Dermis blood vessel endothelial cell (primary cell): ENCODE measurements at regions not wholly inside any gene's neighbourhood (a gene's known extent, or its start where the extent isn't known, plus 50 kb on each side); places are given as distances from the start of the nearest gene placed in this dataset.
A peak's percentile ranks its signal among the peaks of the same experiment; 100 is the strongest.
"Not testable (repeated sequence)": the region's sequence is repeated elsewhere in the genome, so short reads cannot be mapped to it uniquely, and the experiment has no call there.

ENCODE experiments used
- DNase-seq: peaks from one replicate; pipeline ENCODE4 v3.0.0; 2010

- no peak for DNase-seq
Measured at GRCh38 chr7:125218076-125218475, 288.5 kb upstream of the POT1 start.

- DNase-seq: no peak
Measured at GRCh38 chr7:125201002-125201401, 271.4 kb upstream of the POT1 start.

- no peak for DNase-seq
Measured at GRCh38 chr7:125197731-125198393, 268.2 kb upstream of the POT1 start.

GRCh38 chr7:125195156-125195555 is 265.5 kb upstream of the POT1 start:
- DNase-seq: no peak

- DNase-seq: no peak
Measured at GRCh38 chr7:125193263-125193662, 263.6 kb upstream of the POT1 start.

- DNase-seq: no peak
Measured at GRCh38 chr7:125184801-125185200, 255.2 kb upstream of the POT1 start.

GRCh38 chr7:125181569-125182267 is 252.1 kb upstream of the POT1 start:
- not testable (repeated sequence) for DNase-seq

- no peak for DNase-seq
Measured at GRCh38 chr7:125173571-125173970, 243.9 kb upstream of the POT1 start.

GRCh38 chr7:125169088-125169487 is 239.5 kb upstream of the POT1 start:
- DNase-seq: no peak

- DNase-seq: no peak
Measured at GRCh38 chr7:125154930-125155329, 225.3 kb upstream of the POT1 start.

- DNase-seq: no peak
Measured at GRCh38 chr7:125149151-125149550, 219.5 kb upstream of the POT1 start.

GRCh38 chr7:125147047-125147446 is 217.4 kb upstream of the POT1 start:
- no peak for DNase-seq

- peak; percentile 34 for DNase-seq
Measured at GRCh38 chr7:125136755-125137532, 207.3 kb upstream of the POT1 start.

- DNase-seq: no peak
Measured at GRCh38 chr7:125136341-125136740, 206.7 kb upstream of the POT1 start.

- DNase-seq: no peak
Measured at GRCh38 chr7:125130173-125130572, 200.5 kb upstream of the POT1 start.

- DNase-seq: no peak
Measured at GRCh38 chr7:125127304-125127703, 197.7 kb upstream of the POT1 start.

- DNase-seq: no peak
Measured at GRCh38 chr7:125126376-125126775, 196.8 kb upstream of the POT1 start.

GRCh38 chr7:125125315-125125714 is 195.7 kb upstream of the POT1 start:
- DNase-seq: no peak

GRCh38 chr7:125122173-125122572 is 192.5 kb upstream of the POT1 start:
- DNase-seq: no peak

- no peak for DNase-seq
Measured at GRCh38 chr7:125119559-125120115, 190.0 kb upstream of the POT1 start.

GRCh38 chr7:125118444-125118843 is 188.8 kb upstream of the POT1 start:
- DNase-seq: no peak

GRCh38 chr7:125112850-125113249 is 183.2 kb upstream of the POT1 start:
- DNase-seq: no peak

- no peak for DNase-seq
Measured at GRCh38 chr7:125099519-125099918, 169.9 kb upstream of the POT1 start.
